GM12872 (cell line): ENCODE measurements at regions not wholly inside any gene's neighbourhood (a gene's known extent, or its start where the extent isn't known, plus 50 kb on each side); places are given as distances from the start of the nearest gene placed in this dataset.

ENCODE experiments used
- CTCF ChIP-seq: IDR thresholded peaks from 3 replicates; pipeline ENCODE4 v1.5.1; 2011; ENCODE audit warnings: low read depth, mild to moderate bottlenecking, low read length, moderate library complexity; ENCODE audit not compliant: insufficient read depth

GRCh38 chr1:38736399-38736798 is 123.2 kb downstream of the RRAGC start:
- no peak for TF ChIP-seq CTCF

- TF ChIP-seq CTCF: no peak
Observed at GRCh38 chr1:38735651-38736161, 123.9 kb downstream of the RRAGC start.

GRCh38 chr1:38733761-38734160 is 125.8 kb downstream of the RRAGC start:
- TF ChIP-seq CTCF: no peak

GRCh38 chr1:38730511-38731397 is 128.8 kb downstream of the RRAGC start:
- no peak for TF ChIP-seq CTCF

- TF ChIP-seq CTCF: no peak
Observed at GRCh38 chr1:38728585-38728908, 131.0 kb downstream of the RRAGC start.

- TF ChIP-seq CTCF: no peak
Observed at GRCh38 chr1:38727684-38728584, 131.6 kb downstream of the RRAGC start.

- TF ChIP-seq CTCF: no peak
Observed at GRCh38 chr1:38724160-38725131, 135.1 kb downstream of the RRAGC start.
